ENCODE measurements at regions not wholly inside any gene's neighbourhood (a gene's known extent, or its start where the extent isn't known, plus 50 kb on each side); places are given as distances from the start of the nearest gene placed in this dataset.
"Not testable (repeated sequence)": the region's sequence is repeated elsewhere in the genome, so short reads cannot be mapped to it uniquely, and the experiment has no call there.

- DNase-seq (ENCODE audit: low spot score): no peak
Measured at GRCh38 chr20:39766333-39766732, 804.2 kb downstream of the DHX35 start.

GRCh38 chr20:39762716-39763115, 800.6 kb downstream of the DHX35 start:
- DNase-seq (ENCODE audit: low spot score): no peak

- no peak for DNase-seq (ENCODE audit: low spot score)
Measured at GRCh38 chr20:39758876-39759275, 796.7 kb downstream of the DHX35 start.

GRCh38 chr20:39756828-39757227, 794.7 kb downstream of the DHX35 start:
- DNase-seq (ENCODE audit: low spot score): no peak

GRCh38 chr20:39756369-39756768, 794.2 kb downstream of the DHX35 start:
- no peak for DNase-seq (ENCODE audit: low spot score)

- DNase-seq (ENCODE audit: low spot score): no peak
Measured at GRCh38 chr20:39752262-39752876, 790.2 kb downstream of the DHX35 start.

- no peak for DNase-seq (ENCODE audit: low spot score)
Measured at GRCh38 chr20:39751557-39752137, 789.5 kb downstream of the DHX35 start.

GRCh38 chr20:39745380-39745779, 783.2 kb downstream of the DHX35 start:
- DNase-seq (ENCODE audit: low spot score): no peak

GRCh38 chr20:39738651-39739050, 776.5 kb downstream of the DHX35 start:
- no peak for DNase-seq (ENCODE audit: low spot score)

- no peak for DNase-seq (ENCODE audit: low spot score)
Measured at GRCh38 chr20:39736434-39737327, 774.5 kb downstream of the DHX35 start.

GRCh38 chr20:39725513-39725912, 763.4 kb downstream of the DHX35 start:
- not testable (repeated sequence) for DNase-seq (ENCODE audit: low spot score)

- no peak for DNase-seq (ENCODE audit: low spot score)
Measured at GRCh38 chr20:39719293-39719692, 757.1 kb downstream of the DHX35 start.

GRCh38 chr20:39717936-39718335, 755.8 kb downstream of the DHX35 start:
- no peak for DNase-seq (ENCODE audit: low spot score)

GRCh38 chr20:39716796-39717341, 754.7 kb downstream of the DHX35 start:
- DNase-seq (ENCODE audit: low spot score): no peak

- DNase-seq (ENCODE audit: low spot score): no peak
Measured at GRCh38 chr20:39713076-39713840, 751.1 kb downstream of the DHX35 start.

- DNase-seq (ENCODE audit: low spot score): no peak
Measured at GRCh38 chr20:39706184-39706663, 744.1 kb downstream of the DHX35 start.

- no peak for DNase-seq (ENCODE audit: low spot score)
Measured at GRCh38 chr20:39705032-39705431, 742.9 kb downstream of the DHX35 start.

GRCh38 chr20:39703357-39703756, 741.2 kb downstream of the DHX35 start:
- not testable (repeated sequence) for DNase-seq (ENCODE audit: low spot score)

GRCh38 chr20:39702701-39703349, 740.7 kb downstream of the DHX35 start:
- DNase-seq (ENCODE audit: low spot score): no peak

GRCh38 chr20:39700528-39700927, 738.4 kb downstream of the DHX35 start:
- DNase-seq (ENCODE audit: low spot score): no peak

GRCh38 chr20:39699166-39699725, 737.1 kb downstream of the DHX35 start:
- DNase-seq (ENCODE audit: low spot score): no peak

Data from HuH-7 (cell line).